ENCODE measurements at regions not wholly inside any gene's neighbourhood (a gene's known extent, or its start where the extent isn't known, plus 50 kb on each side); places are given as distances from the start of the nearest gene placed in this dataset.

DNA sequence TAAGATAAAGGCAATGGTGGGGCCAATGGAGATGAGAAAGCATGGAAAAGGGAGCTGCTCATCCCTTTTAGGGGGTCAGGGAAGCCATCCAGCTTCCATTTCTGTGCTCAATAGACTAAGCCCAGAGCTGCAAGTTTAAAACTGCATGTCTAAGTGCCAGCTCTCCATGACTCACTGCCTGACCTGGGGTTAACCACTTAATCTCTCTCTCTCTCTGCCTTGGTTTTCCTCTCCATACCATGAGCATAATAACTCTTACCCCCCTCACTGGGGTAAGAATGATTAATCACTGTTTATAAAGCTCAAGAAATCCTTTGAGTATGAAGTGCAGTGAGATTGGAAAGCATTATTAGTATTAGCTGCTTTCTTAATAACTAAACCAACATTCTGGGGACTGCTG is 1382.4 kb upstream of the WWC1 start:
- no peak for TF ChIP-seq POLR2A (IDR thresholded peaks at IDR 0.05)
- TF ChIP-seq, protein P1, sequence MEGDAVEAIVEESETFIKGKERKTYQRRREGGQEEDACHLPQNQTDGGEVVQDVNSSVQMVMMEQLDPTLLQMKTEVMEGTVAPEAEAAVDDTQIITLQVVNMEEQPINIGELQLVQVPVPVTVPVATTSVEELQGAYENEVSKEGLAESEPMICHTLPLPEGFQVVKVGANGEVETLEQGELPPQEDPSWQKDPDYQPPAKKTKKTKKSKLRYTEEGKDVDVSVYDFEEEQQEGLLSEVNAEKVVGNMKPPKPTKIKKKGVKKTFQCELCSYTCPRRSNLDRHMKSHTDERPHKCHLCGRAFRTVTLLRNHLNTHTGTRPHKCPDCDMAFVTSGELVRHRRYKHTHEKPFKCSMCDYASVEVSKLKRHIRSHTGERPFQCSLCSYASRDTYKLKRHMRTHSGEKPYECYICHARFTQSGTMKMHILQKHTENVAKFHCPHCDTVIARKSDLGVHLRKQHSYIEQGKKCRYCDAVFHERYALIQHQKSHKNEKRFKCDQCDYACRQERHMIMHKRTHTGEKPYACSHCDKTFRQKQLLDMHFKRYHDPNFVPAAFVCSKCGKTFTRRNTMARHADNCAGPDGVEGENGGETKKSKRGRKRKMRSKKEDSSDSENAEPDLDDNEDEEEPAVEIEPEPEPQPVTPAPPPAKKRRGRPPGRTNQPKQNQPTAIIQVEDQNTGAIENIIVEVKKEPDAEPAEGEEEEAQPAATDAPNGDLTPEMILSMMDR (IDR thresholded peaks at IDR 0.05) = no peak
